Suprapubic skin (tissue), 4 donors: ENCODE measurements at regions not wholly inside any gene's neighbourhood (a gene's known extent, or its start where the extent isn't known, plus 50 kb on each side); places are given as distances from the start of the nearest gene placed in this dataset.

Experiments used
- CTCF ChIP-seq, 2 donors: fragments of 200-600 bp in 1 of 2; fragments of 450-650 bp in 1 of 2; sonication (generic) in 1 of 2; IDR thresholded peaks; one replicate each; pipeline ENCODE4 v1.5.1; 2016 to 2019; ENCODE audit warnings: antibody characterized with exemption in 2 of 2, mild to moderate bottlenecking in 1 of 2, moderate library complexity in 1 of 2
- EP300 ChIP-seq: sonication (generic); formaldehyde crosslinking; IDR thresholded peaks from one replicate; pipeline ENCODE4 v1.6.1; 2017; ENCODE audit warnings: antibody characterized with exemption
- POLR2AphosphoS5 ChIP-seq, 3 donors: sonication (generic); formaldehyde crosslinking; IDR thresholded peaks; one replicate each; pipeline ENCODE4 v1.6.1; 2017; ENCODE audit warnings: antibody characterized with exemption in 3 of 3

GRCh38 chr13:80438521-80438920, 97.6 kb upstream of the SPRY2 start:
- no peak for TF ChIP-seq EP300
- TF ChIP-seq CTCF (IDR thresholded peaks at IDR 0.05), result no peak
- no peak for TF ChIP-seq POLR2AphosphoS5 (IDR thresholded peaks at IDR 0.05)
